CD14-positive monocyte (primary cell): ENCODE measurements at regions not wholly inside any gene's neighbourhood (a gene's known extent, or its start where the extent isn't known, plus 50 kb on each side); places are given as distances from the start of the nearest gene placed in this dataset.
"Not testable (repeated sequence)": the region's sequence is repeated elsewhere in the genome, so short reads cannot be mapped to it uniquely, and the experiment has no call there.

Source experiments
- DNase-seq, 3 donors: peaks; one replicate each; pipeline ENCODE4 v3.0.0-alpha.2; 2011 to 2022
- H2AFZ ChIP-seq: 2 replicates; pipeline ENCODE4 v1.6.0; 2012; ENCODE audit warnings: mild to moderate bottlenecking, low read depth, low read length, inconsistent platforms; ENCODE audit not compliant: insufficient read depth, poor library complexity, severe bottlenecking
- H3K27ac ChIP-seq, 2 donors: 1 replicate in 1 of 2; 2 replicates in 1 of 2; pipeline ENCODE4 v1.5.1; 2012 to 2013; ENCODE audit warnings: low read length in 2 of 2, control low read depth in 1 of 2, inconsistent platforms in 1 of 2, low read depth in 1 of 2, mild to moderate bottlenecking in 1 of 2
- H3K27me3 ChIP-seq, 2 donors: one replicate each; pipeline versions ENCODE4 v1.6.0 to v1.6.1; 2011 to 2013; ENCODE audit warnings: low read length in 2 of 2; ENCODE audit not compliant: control insufficient read depth in 2 of 2, insufficient read depth in 2 of 2
- H3K36me3 ChIP-seq, 2 donors: replicated peaks in 1 of 2; 1 replicate in 1 of 2; 2 replicates in 1 of 2; pipeline versions ENCODE4 v1.5.1 to v1.6.1; 2012 to 2013; ENCODE audit warnings: low read length in 2 of 2, control low read depth in 1 of 2, inconsistent platforms in 1 of 2, mild to moderate bottlenecking in 1 of 2; ENCODE audit not compliant: insufficient read depth in 2 of 2, control insufficient read depth in 1 of 2
- H3K4me1 ChIP-seq, 2 donors: 1 replicate in 1 of 2; 2 replicates in 1 of 2; pipeline versions ENCODE4 v1.5.1 to v1.6.1; 2012 to 2013; ENCODE audit warnings: low read length in 2 of 2, control low read depth in 1 of 2, inconsistent platforms in 1 of 2, mild to moderate bottlenecking in 1 of 2, moderate library complexity in 1 of 2; ENCODE audit not compliant: insufficient read depth in 2 of 2, control insufficient read depth in 1 of 2
- H3K4me2 ChIP-seq: replicated peaks from 2 replicates; pipeline ENCODE3; 2012; ENCODE audit warnings: low read length, moderate library complexity, mild to moderate bottlenecking; ENCODE audit not compliant: poor library complexity, severe bottlenecking; ENCODE audit errors: extremely low read depth
- H3K4me3 ChIP-seq, 3 experiments: fragments of 200-600 bp in 1 of 3; sonication (generic) in 1 of 3; replicated peaks in 1 of 3; 1 replicate in 2 of 3; 2 replicates in 1 of 3; pipeline ENCODE4 v1.5.1; 2011 to 2013; ENCODE audit warnings: low read length in 3 of 3, mild to moderate bottlenecking in 3 of 3, control low read depth in 2 of 3, low read depth in 2 of 3, inconsistent platforms in 1 of 3, moderate library complexity in 1 of 3
- H3K79me2 ChIP-seq: 2 replicates; pipeline ENCODE4 v1.6.0; 2012; ENCODE audit warnings: mild to moderate bottlenecking, control low read depth, inconsistent platforms, low read length, moderate library complexity; ENCODE audit not compliant: insufficient read depth
- H3K9ac ChIP-seq: 2 replicates; pipeline ENCODE4 v1.6.0; 2017; ENCODE audit warnings: low read length, mild to moderate bottlenecking; ENCODE audit not compliant: insufficient read depth, poor library complexity, severe bottlenecking
- H3K9me3 ChIP-seq, 2 donors: replicated peaks in 1 of 2; 1 replicate in 1 of 2; 2 replicates in 1 of 2; pipeline versions ENCODE4 v1.5.1 to v1.6.1; 2012 to 2013; ENCODE audit warnings: low read length in 2 of 2, control low read depth in 1 of 2; ENCODE audit not compliant: control insufficient read depth in 1 of 2, insufficient read depth in 1 of 2
- H4K20me1 ChIP-seq: 2 replicates; pipeline ENCODE4 v1.6.0; 2012; ENCODE audit warnings: mild to moderate bottlenecking, low read length, control low read depth, moderate library complexity; ENCODE audit not compliant: insufficient read depth
- H3K27ac Mint-ChIP-seq, 7 donors: one replicate each; pipeline ENCODE4 v1.8.0; 2020; ENCODE audit warnings: mild to moderate bottlenecking in 7 of 7, mixed read lengths in 7 of 7, moderate library complexity in 6 of 7, inconsistent platforms in 2 of 7
- H3K27me3 Mint-ChIP-seq, 3 donors: one replicate each; pipeline ENCODE4 v1.8.0; 2021 to 2022; ENCODE audit warnings: low read depth in 3 of 3, mild to moderate bottlenecking in 3 of 3, mixed read lengths in 3 of 3, moderate library complexity in 3 of 3, inconsistent platforms in 1 of 3
- H3K36me3 Mint-ChIP-seq, 2 donors: one replicate each; pipeline ENCODE4 v1.8.0; 2020; ENCODE audit warnings: mixed read lengths in 2 of 2, inconsistent platforms in 1 of 2, mild to moderate bottlenecking in 1 of 2
- H3K4me1 Mint-ChIP-seq: one replicate; pipeline ENCODE4 v1.8.0; 2020; ENCODE audit warnings: mild to moderate bottlenecking, mixed read lengths
- H3K4me3 Mint-ChIP-seq, 2 donors: one replicate each; pipeline ENCODE4 v1.8.0; 2020; ENCODE audit warnings: mild to moderate bottlenecking in 2 of 2, mixed read lengths in 2 of 2, moderate library complexity in 1 of 2
- H3K9me3 Mint-ChIP-seq, 7 donors: one replicate each; pipeline ENCODE4 v1.8.0; 2020 to 2022; ENCODE audit warnings: mixed read lengths in 7 of 7, mild to moderate bottlenecking in 6 of 7, moderate library complexity in 6 of 7, inconsistent platforms in 2 of 7
- CTCF ChIP-seq: fragments of 200-600 bp; IDR thresholded peaks from one replicate; pipeline ENCODE4 v1.8.0; 2022; ENCODE audit warnings: antibody characterized with exemption, mild to moderate bottlenecking
- WGBS: methylation state at CpG from one replicate; pipeline ENCODE4 v1.1.5; 2013; ENCODE audit warnings: missing lambda C conversion rate; ENCODE audit not compliant: insufficient coverage; 5-methylcytosine and 5-hydroxymethylcytosine counted together
- intact Hi-C, 2 donors: fragments of 100-400 bp; cut with micrococcal nuclease; formaldehyde crosslinking; loops; one replicate each; pipeline versions ENCODE4 v1.15.0 to v1.15.1; 2023

GRCh38 chr5:163321511-163321910, 115.9 kb upstream of the CCNG1 start:
- no peak overlapping the region for H3K4me3 Mint-ChIP-seq
- no peak overlapping the region for H3K27ac ChIP-seq
- peaks cover 0 to 9% of the 10 kb centered on the region in 2 donors for H3K9me3 ChIP-seq
- H3K27me3 ChIP-seq, result no peaks in the 10 kb centered on the region
- no peak overlapping the region for H3K9ac ChIP-seq
- TF ChIP-seq CTCF, result no peak
- no peak overlapping the region for H3K4me2 ChIP-seq
- no peaks in the 10 kb centered on the region for H4K20me1 ChIP-seq
- peaks cover 2 to 11% (median 7%) of the 10 kb centered on the region in 7 donors for H3K9me3 Mint-ChIP-seq
- H3K36me3 ChIP-seq, result no peaks in the 10 kb centered on the region
- no peaks in the 10 kb centered on the region for H3K79me2 ChIP-seq
- H3K4me1 ChIP-seq, result no peaks in the 10 kb centered on the region
- H3K36me3 Mint-ChIP-seq, result no peaks in the 10 kb centered on the region
- H3K27ac Mint-ChIP-seq, result no peak overlapping the region
- H3K4me1 Mint-ChIP-seq, result no peaks in the 10 kb centered on the region
- no peak for DNase-seq
- no peak overlapping the region for H2AFZ ChIP-seq
- WGBS, result 100% methylated on average over 2 of the region's 2 CpGs
- H3K27me3 Mint-ChIP-seq, result peaks cover 0 to 4% (median 4%) of the 10 kb centered on the region in 3 donors
- no peak overlapping the region for H3K4me3 ChIP-seq
- intact Hi-C loops, result no loop called here

- H2AFZ ChIP-seq, result no peak overlapping the region
- H3K27me3 ChIP-seq, result no peaks in the 10 kb centered on the region
- TF ChIP-seq CTCF, result no peak
- Mint-ChIP-seq H3K4me3 (no peak overlapping the region), H3K27me3 (peaks cover 0 to 3% (median 2%) of the 10 kb centered on the region in 3 donors), H3K9me3 (peaks cover 8 to 21% (median 14%) of the 10 kb centered on the region in 7 donors), H3K27ac (no peak overlapping the region), H3K36me3 (no peaks in the 10 kb centered on the region), H3K4me1 (no peaks in the 10 kb centered on the region)
- 91% methylated on average over 4 of the region's 9 CpGs for WGBS
- H4K20me1 ChIP-seq, result no peaks in the 10 kb centered on the region
- H3K9me3 ChIP-seq, result no peaks in the 10 kb centered on the region
- DNase-seq, result no peak
- H3K79me2 ChIP-seq, result no peaks in the 10 kb centered on the region
- no peak overlapping the region for H3K27ac ChIP-seq
- intact Hi-C loops, result no loop called here
- no peak overlapping the region for H3K4me3 ChIP-seq
- no peak overlapping the region for H3K4me2 ChIP-seq
- H3K4me1 ChIP-seq, result no peaks in the 10 kb centered on the region
- no peaks in the 10 kb centered on the region for H3K36me3 ChIP-seq
- H3K9ac ChIP-seq, result no peak overlapping the region
These were observed 106.4 kb upstream of the CCNG1 start for GRCh38 chr5:163330723-163331668.

GRCh38 chr5:163336074-163336473, 101.3 kb upstream of the CCNG1 start:
- H3K27ac Mint-ChIP-seq, H3K4me3 ChIP-seq: not testable (repeated sequence)
- WGBS, result 85% methylated on average over 4 of the region's 5 CpGs

More at GRCh38 chr5:163336074-163336473, 101.3 kb upstream of the CCNG1 start:
- H3K27me3 ChIP-seq, H3K79me2 ChIP-seq, H3K4me1 Mint-ChIP-seq, H3K4me2 ChIP-seq, H3K9me3 ChIP-seq, H3K27ac ChIP-seq, H4K20me1 ChIP-seq, H3K27me3 Mint-ChIP-seq, H3K4me1 ChIP-seq, H2AFZ ChIP-seq, H3K9ac ChIP-seq, H3K36me3 Mint-ChIP-seq, DNase-seq, intact Hi-C loops, H3K36me3 ChIP-seq, H3K4me3 Mint-ChIP-seq: not testable (repeated sequence)
- H3K9me3 Mint-ChIP-seq, result peaks cover 8 to 24% (median 15%) of the 10 kb centered on the region in 7 donors
